ENCODE measurements at regions not wholly inside any gene's neighbourhood (a gene's known extent, or its start where the extent isn't known, plus 50 kb on each side); places are given as distances from the start of the nearest gene placed in this dataset.

- DNase-seq (ENCODE audit: low spot score), result no peak
- Histone ChIP-seq H3K9me2 (ENCODE audit: insufficient read depth, low read length) (no peaks in the 10 kb centered on the region), H3K4me2 (ENCODE audit: low read length) (no peak overlapping the region), H3K4me3 (ENCODE audit: low read depth, low read length, poor library complexity, severe bottlenecking) (no peak overlapping the region), H3K27ac (ENCODE audit: low read depth, low read length, poor library complexity, severe bottlenecking) (no peak overlapping the region), H3K9me3 (ENCODE audit: low read length) (no peaks in the 10 kb centered on the region), H3K79me2 (ENCODE audit: insufficient read depth, low read depth, low read length) (no peaks in the 10 kb centered on the region), H3K4me1 (ENCODE audit: insufficient read depth, low read length, poor library complexity, severe bottlenecking) (no peaks in the 10 kb centered on the region), H2AFZ (ENCODE audit: low read length) (no peak overlapping the region), H3K36me3 (ENCODE audit: insufficient read depth, low read length) (no peaks in the 10 kb centered on the region), H4K20me1 (ENCODE audit: insufficient read depth, low read length) (no peaks in the 10 kb centered on the region)
- no TSS peak for BruUV-seq (replicated peaks)
- no peak for TF ChIP-seq EZH2phosphoT487 (IDR thresholded peaks at IDR 0.05; ENCODE audit: borderline replicate concordance, low read depth, low read length)
- no peak for TF ChIP-seq CTCF (conservative IDR thresholded peaks at IDR 0.05; ENCODE audit: low read length)
- ChIA-PET CTCF (ENCODE audit: unreplicated experiment) (no interaction called here), POLR2A (interaction anchor here (0.7 kb wide), 1 partner anchor 805 kb away, joined by 6 read pairs; no protein-coding TSS in a partner anchor)
- intact Hi-C loops (cut with micrococcal nuclease; ENCODE audit: unreplicated experiment), result no loop called here
Measured at GRCh38 chr5:4700871-4701270, 439.3 kb upstream of the ADAMTS16 start.

GRCh38 chr5:4703931-4704458, 436.1 kb upstream of the ADAMTS16 start:
- Histone ChIP-seq H3K4me3 (ENCODE audit: low read depth, low read length, poor library complexity, severe bottlenecking) (no peak overlapping the region), H4K20me1 (ENCODE audit: insufficient read depth, low read length) (no peaks in the 10 kb centered on the region), H3K79me2 (ENCODE audit: insufficient read depth, low read depth, low read length) (no peaks in the 10 kb centered on the region), H3K9me3 (ENCODE audit: low read length) (no peaks in the 10 kb centered on the region), H3K4me2 (ENCODE audit: low read length) (no peak overlapping the region), H3K36me3 (ENCODE audit: insufficient read depth, low read length) (no peaks in the 10 kb centered on the region), H3K27ac (ENCODE audit: low read depth, low read length, poor library complexity, severe bottlenecking) (no peak overlapping the region), H3K4me1 (ENCODE audit: insufficient read depth, low read length, poor library complexity, severe bottlenecking) (no peaks in the 10 kb centered on the region), H3K9me2 (ENCODE audit: insufficient read depth, low read length) (no peaks in the 10 kb centered on the region), H2AFZ (ENCODE audit: low read length) (no peak overlapping the region)
- BruUV-seq (replicated peaks), result no TSS peak
- ChIA-PET POLR2A (interaction anchor here (0.6 kb wide), 1 partner anchor 1332 kb away, joined by 3 read pairs; no protein-coding TSS in a partner anchor), CTCF (ENCODE audit: unreplicated experiment) (no interaction called here)
- intact Hi-C loops (cut with micrococcal nuclease; ENCODE audit: unreplicated experiment), result no loop called here
- TF ChIP-seq CTCF (conservative IDR thresholded peaks at IDR 0.05; ENCODE audit: low read length), result no peak
- no peak for TF ChIP-seq EZH2phosphoT487 (IDR thresholded peaks at IDR 0.05; ENCODE audit: borderline replicate concordance, low read depth, low read length)
- DNase-seq (ENCODE audit: low spot score), result no peak

- Histone ChIP-seq H2AFZ (ENCODE audit: low read length) (no peak overlapping the region), H3K4me3 (ENCODE audit: low read depth, low read length, poor library complexity, severe bottlenecking) (no peak overlapping the region), H4K20me1 (ENCODE audit: insufficient read depth, low read length) (no peaks in the 10 kb centered on the region), H3K79me2 (ENCODE audit: insufficient read depth, low read depth, low read length) (no peaks in the 10 kb centered on the region), H3K36me3 (ENCODE audit: insufficient read depth, low read length) (no peaks in the 10 kb centered on the region), H3K9me2 (ENCODE audit: insufficient read depth, low read length) (no peaks in the 10 kb centered on the region), H3K4me2 (ENCODE audit: low read length) (no peak overlapping the region), H3K4me1 (ENCODE audit: insufficient read depth, low read length, poor library complexity, severe bottlenecking) (no peaks in the 10 kb centered on the region), H3K9me3 (ENCODE audit: low read length) (no peaks in the 10 kb centered on the region), H3K27ac (ENCODE audit: low read depth, low read length, poor library complexity, severe bottlenecking) (no peak overlapping the region)
- no TSS peak for BruUV-seq (replicated peaks)
- CTCF ChIA-PET (ENCODE audit: unreplicated experiment), result no interaction called here
- no peak for DNase-seq (ENCODE audit: low spot score)
- TF ChIP-seq CTCF (conservative IDR thresholded peaks at IDR 0.05; ENCODE audit: low read length) (no peak), EZH2phosphoT487 (IDR thresholded peaks at IDR 0.05; ENCODE audit: borderline replicate concordance, low read depth, low read length) (no peak)
- POLR2A ChIA-PET, result no interaction called here
- intact Hi-C loops (cut with micrococcal nuclease; ENCODE audit: unreplicated experiment), result no loop called here
Measured at GRCh38 chr5:4704951-4705350, 435.2 kb upstream of the ADAMTS16 start.

Data from OCI-LY7 (cell line).